ENCODE measurements at regions not wholly inside any gene's neighbourhood (a gene's known extent, or its start where the extent isn't known, plus 50 kb on each side); places are given as distances from the start of the nearest gene placed in this dataset.

DNA sequence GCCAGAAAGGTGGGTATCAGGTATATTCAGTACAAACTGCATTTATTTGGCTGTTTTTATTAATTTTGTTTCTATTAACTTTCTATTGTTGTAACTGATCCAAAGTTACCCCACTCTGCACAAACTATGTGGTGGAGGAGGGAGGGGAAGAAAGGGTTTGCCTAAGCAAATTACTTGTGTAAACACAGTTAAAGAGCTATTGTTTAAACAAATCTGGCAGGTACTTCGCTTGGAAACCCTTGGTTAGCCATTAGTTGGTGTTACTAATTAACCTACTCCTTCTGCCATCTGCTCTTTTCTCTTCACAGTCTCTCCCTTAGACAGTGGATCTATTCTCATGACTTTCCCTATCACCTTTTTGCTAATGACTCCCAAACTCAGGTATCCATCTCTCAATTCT lies 328.4 kb upstream of the NECTIN3 start:
- Mint-ChIP-seq H3K4me3 (no peak overlapping the region), H3K4me1 (ENCODE audit: low read depth) (peaks cover 13% of the 10 kb centered on the region), H3K27ac (no peak overlapping the region), H3K36me3 (ENCODE audit: low read depth) (no peaks in the 10 kb centered on the region), H3K27me3 (ENCODE audit: insufficient read depth) (peaks cover 2% of the 10 kb centered on the region; the same call in 1 of the 2 replicates), H3K9me3 (no peaks in the 10 kb centered on the region)
- DNase-seq, result no peak
- TF ChIP-seq, protein P1, sequence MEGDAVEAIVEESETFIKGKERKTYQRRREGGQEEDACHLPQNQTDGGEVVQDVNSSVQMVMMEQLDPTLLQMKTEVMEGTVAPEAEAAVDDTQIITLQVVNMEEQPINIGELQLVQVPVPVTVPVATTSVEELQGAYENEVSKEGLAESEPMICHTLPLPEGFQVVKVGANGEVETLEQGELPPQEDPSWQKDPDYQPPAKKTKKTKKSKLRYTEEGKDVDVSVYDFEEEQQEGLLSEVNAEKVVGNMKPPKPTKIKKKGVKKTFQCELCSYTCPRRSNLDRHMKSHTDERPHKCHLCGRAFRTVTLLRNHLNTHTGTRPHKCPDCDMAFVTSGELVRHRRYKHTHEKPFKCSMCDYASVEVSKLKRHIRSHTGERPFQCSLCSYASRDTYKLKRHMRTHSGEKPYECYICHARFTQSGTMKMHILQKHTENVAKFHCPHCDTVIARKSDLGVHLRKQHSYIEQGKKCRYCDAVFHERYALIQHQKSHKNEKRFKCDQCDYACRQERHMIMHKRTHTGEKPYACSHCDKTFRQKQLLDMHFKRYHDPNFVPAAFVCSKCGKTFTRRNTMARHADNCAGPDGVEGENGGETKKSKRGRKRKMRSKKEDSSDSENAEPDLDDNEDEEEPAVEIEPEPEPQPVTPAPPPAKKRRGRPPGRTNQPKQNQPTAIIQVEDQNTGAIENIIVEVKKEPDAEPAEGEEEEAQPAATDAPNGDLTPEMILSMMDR (IDR thresholded peaks at IDR 0.05), result no peak

DNA sequence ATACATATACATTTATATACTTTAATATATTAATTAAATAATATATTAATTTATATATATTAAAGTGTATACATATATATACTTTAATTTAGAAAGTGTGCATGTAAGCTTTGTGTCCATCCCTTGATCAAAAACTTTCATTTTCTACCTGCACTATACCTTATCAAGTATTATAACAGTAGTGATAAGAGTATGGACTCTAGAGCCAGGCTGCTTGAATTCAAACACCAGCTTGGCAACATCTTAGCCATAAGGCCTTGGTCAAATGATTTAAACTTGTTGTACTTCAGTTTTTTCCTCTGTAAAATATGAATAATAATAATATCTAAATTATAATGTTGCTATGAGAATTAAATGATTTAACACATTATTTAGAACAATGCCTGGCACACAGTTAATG lies 327.6 kb upstream of the NECTIN3 start:
- H3K4me1 Mint-ChIP-seq (ENCODE audit: low read depth), result peaks cover 6% of the 10 kb centered on the region; the same call in 1 of the 2 replicates
- H3K27ac Mint-ChIP-seq, result no peak overlapping the region
- no peak overlapping the region for H3K4me3 Mint-ChIP-seq
- TF ChIP-seq, protein P1 (IDR thresholded peaks at IDR 0.05), result no peak
- H3K27me3 Mint-ChIP-seq (ENCODE audit: insufficient read depth), result peaks cover 2% of the 10 kb centered on the region; the same call in 1 of the 2 replicates
- no peak for DNase-seq
- H3K36me3 Mint-ChIP-seq (ENCODE audit: low read depth), result no peaks in the 10 kb centered on the region
- no peaks in the 10 kb centered on the region for H3K9me3 Mint-ChIP-seq

DNA sequence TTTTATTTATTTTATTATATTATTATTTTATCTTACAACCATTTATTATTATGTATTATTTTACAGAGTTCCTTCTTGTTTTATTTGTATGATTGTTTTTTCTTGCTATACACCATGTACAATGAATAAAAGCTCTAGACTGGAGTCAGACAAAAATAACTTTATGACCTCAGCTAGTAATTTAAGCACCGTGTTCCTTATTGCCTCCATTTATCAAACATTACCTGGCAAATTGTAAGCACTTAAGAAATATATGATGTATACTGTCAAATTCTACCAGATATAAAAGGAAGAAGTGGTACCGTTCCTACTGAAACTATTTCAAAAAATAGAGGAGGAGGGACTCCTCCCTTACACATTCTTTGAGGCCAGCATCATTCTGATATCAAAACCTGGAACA lies 326.9 kb upstream of the NECTIN3 start:
- TF ChIP-seq, protein P1 (IDR thresholded peaks at IDR 0.05), result no peak
- Mint-ChIP-seq H3K27ac (no peak overlapping the region), H3K4me1 (ENCODE audit: low read depth) (peaks cover 4% of the 10 kb centered on the region; the same call in 1 of the 2 replicates), H3K4me3 (no peak overlapping the region), H3K9me3 (no peaks in the 10 kb centered on the region), H3K36me3 (ENCODE audit: low read depth) (no peaks in the 10 kb centered on the region), H3K27me3 (ENCODE audit: insufficient read depth) (peaks cover 2% of the 10 kb centered on the region; the same call in 1 of the 2 replicates)
- no peak for DNase-seq

DNA sequence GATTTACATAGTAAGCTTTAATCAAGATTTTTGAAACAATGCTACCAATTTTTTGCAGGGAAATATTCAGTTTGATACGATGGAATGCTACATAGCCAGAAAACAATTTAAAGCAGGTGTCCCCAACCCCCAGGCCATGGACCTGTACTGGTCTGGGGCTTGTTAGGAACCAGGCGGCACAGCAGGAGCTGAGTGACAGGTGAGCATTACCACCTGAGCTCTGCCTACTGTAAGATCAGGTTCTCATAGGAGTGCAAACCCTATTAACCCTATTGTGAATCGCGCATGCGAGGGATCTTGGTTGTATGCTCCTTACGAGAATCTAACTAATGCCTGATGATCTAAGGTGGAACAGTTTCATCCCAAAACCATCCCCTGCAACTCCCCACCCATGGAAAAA lies 322.6 kb upstream of the NECTIN3 start:
- TF ChIP-seq, protein P1 (IDR thresholded peaks at IDR 0.05), result no peak
- no peak for DNase-seq
- no peaks in the 10 kb centered on the region for H3K36me3 Mint-ChIP-seq (ENCODE audit: low read depth)
- no peaks in the 10 kb centered on the region for H3K9me3 Mint-ChIP-seq
- no peak overlapping the region for H3K27ac Mint-ChIP-seq
- H3K27me3 Mint-ChIP-seq (ENCODE audit: insufficient read depth), result no peaks in the 10 kb centered on the region
- H3K4me1 Mint-ChIP-seq (ENCODE audit: low read depth), result no peaks in the 10 kb centered on the region
- H3K4me3 Mint-ChIP-seq, result no peak overlapping the region

DNA sequence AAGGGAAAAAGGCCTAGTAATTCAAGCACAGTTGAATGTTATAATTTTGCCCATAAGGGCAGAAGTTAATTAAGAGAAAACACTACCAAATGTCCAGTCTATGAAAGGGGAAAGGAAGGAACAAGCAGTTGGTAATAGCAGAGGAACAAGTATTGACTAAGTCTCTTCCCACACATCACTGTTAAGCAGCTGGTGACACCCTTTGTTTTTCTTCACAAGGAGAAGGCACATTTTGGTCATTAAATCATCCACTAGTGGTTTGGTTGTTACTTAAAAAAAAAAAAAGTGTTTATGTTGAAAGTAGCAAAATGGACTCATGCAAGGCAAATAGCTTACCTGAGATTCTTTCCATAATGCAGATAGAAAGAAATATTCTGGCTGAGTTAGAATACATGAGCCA lies 321.4 kb upstream of the NECTIN3 start:
- Mint-ChIP-seq H3K4me1 (ENCODE audit: low read depth) (no peaks in the 10 kb centered on the region), H3K27ac (no peak overlapping the region), H3K36me3 (ENCODE audit: low read depth) (no peaks in the 10 kb centered on the region), H3K4me3 (no peak overlapping the region), H3K27me3 (ENCODE audit: insufficient read depth) (no peaks in the 10 kb centered on the region), H3K9me3 (no peaks in the 10 kb centered on the region)
- no peak for DNase-seq
- TF ChIP-seq, protein P1 (IDR thresholded peaks at IDR 0.05), result no peak

DNA sequence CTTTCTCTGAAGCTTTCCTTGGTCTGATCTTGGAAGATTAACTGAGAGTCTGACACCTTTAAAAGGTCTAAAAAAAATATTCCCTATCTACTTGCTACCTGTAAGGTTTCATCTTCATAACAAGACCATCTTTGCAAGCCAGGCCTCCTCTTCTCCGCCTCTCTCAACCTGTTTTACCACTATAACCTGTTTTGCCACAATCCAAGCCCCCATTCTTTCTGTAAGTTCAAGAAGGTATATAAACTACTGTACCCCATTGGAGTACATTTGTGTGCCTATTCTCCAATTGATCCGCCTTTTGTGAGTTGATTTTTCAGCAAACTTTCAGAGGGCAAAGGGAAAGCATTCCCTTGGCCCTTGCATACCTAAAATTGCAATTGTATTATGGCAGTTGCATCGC lies 319.3 kb upstream of the NECTIN3 start:
- no peak overlapping the region for H3K4me3 Mint-ChIP-seq
- no peak for DNase-seq
- H3K27ac Mint-ChIP-seq, result no peak overlapping the region
- TF ChIP-seq, protein P1 (IDR thresholded peaks at IDR 0.05), result no peak
- no peaks in the 10 kb centered on the region; the same call in 1 of the 2 replicates for H3K9me3 Mint-ChIP-seq
- peaks cover 5% of the 10 kb centered on the region; the same call in 1 of the 2 replicates for H3K4me1 Mint-ChIP-seq (ENCODE audit: low read depth)
- no peaks in the 10 kb centered on the region; the same call in none of the 2 replicates for H3K36me3 Mint-ChIP-seq (ENCODE audit: low read depth)
- no peaks in the 10 kb centered on the region for H3K27me3 Mint-ChIP-seq (ENCODE audit: insufficient read depth)

All from HFFc6 (cell line).